ENCODE measurements at regions not wholly inside any gene's neighbourhood (a gene's known extent, or its start where the extent isn't known, plus 50 kb on each side); places are given as distances from the start of the nearest gene placed in this dataset.

DNA sequence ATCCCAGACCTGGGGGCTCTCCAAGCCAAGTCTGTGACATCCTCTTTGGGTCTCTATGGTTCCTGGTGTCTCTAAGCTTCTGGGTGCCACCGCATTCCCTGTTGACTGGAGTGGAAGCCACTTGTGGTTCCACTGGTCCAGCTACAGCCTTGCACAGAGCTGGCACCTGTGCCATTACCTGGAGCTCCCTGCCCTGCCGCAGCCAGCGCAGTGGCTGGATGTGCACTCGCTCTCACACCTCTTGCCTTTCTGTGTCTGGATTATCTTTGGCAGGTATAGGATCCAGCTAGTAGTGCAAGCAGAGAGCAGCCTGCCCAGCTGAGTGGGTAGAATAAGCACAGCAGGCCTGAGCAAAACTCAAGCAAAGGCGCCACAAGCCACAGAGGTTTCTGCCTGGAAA is 1635.5 kb downstream of the OTOL1 start:
- Mint-ChIP-seq H3K27ac (no peak overlapping the region), H3K4me1 (no peaks in the 10 kb centered on the region), H3K27me3 (ENCODE audit: low read depth in 3 of 3) (peaks cover 0 to 1% (median 0%) of the 10 kb centered on the region in 3 donors), H3K36me3 (no peaks in the 10 kb centered on the region), H3K4me3 (no peak overlapping the region), H3K9me3 (peaks cover 0 to 11% (median 5%) of the 10 kb centered on the region in 7 donors)
- peaks cover 17 to 22% of the 10 kb centered on the region in 2 donors for H3K9me3 ChIP-seq (replicated peaks in 1 of 2; ENCODE audit: control insufficient read depth in 1 of 2, insufficient read depth in 1 of 2, low read length in 2 of 2)
- no peak overlapping the region for H3K27ac ChIP-seq (ENCODE audit: low read depth in 1 of 2, low read length in 2 of 2)
- intact Hi-C loops (cut with micrococcal nuclease) = no loop called here
- TF ChIP-seq, protein P1, sequence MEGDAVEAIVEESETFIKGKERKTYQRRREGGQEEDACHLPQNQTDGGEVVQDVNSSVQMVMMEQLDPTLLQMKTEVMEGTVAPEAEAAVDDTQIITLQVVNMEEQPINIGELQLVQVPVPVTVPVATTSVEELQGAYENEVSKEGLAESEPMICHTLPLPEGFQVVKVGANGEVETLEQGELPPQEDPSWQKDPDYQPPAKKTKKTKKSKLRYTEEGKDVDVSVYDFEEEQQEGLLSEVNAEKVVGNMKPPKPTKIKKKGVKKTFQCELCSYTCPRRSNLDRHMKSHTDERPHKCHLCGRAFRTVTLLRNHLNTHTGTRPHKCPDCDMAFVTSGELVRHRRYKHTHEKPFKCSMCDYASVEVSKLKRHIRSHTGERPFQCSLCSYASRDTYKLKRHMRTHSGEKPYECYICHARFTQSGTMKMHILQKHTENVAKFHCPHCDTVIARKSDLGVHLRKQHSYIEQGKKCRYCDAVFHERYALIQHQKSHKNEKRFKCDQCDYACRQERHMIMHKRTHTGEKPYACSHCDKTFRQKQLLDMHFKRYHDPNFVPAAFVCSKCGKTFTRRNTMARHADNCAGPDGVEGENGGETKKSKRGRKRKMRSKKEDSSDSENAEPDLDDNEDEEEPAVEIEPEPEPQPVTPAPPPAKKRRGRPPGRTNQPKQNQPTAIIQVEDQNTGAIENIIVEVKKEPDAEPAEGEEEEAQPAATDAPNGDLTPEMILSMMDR (IDR thresholded peaks at IDR 0.05) = no peak
- no peak overlapping the region for H3K4me2 ChIP-seq (replicated peaks; ENCODE audit: extremely low read depth, low read length, poor library complexity, severe bottlenecking)
- no peak overlapping the region for H2AFZ ChIP-seq (ENCODE audit: insufficient read depth, low read depth, low read length, poor library complexity, severe bottlenecking)
- 91% methylated on average over 5 of the region's 5 CpGs for WGBS (ENCODE audit: insufficient coverage)
- H3K79me2 ChIP-seq (ENCODE audit: insufficient read depth, low read length) = no peaks in the 10 kb centered on the region
- H3K4me3 ChIP-seq (replicated peaks in 1 of 3; ENCODE audit: low read depth in 2 of 3, low read length in 3 of 3) = no peak overlapping the region
- DNase-seq = no peak
- no peaks in the 10 kb centered on the region for H3K4me1 ChIP-seq (ENCODE audit: control insufficient read depth in 1 of 2, insufficient read depth in 2 of 2, low read length in 2 of 2)
- H3K27me3 ChIP-seq (ENCODE audit: control insufficient read depth in 2 of 2, insufficient read depth in 2 of 2, low read length in 2 of 2) = no peaks in the 10 kb centered on the region
- no peak overlapping the region for H3K9ac ChIP-seq (ENCODE audit: insufficient read depth, low read length, poor library complexity, severe bottlenecking)
- H4K20me1 ChIP-seq (ENCODE audit: insufficient read depth, low read length) = no peaks in the 10 kb centered on the region
- H3K36me3 ChIP-seq (replicated peaks in 1 of 2; ENCODE audit: control insufficient read depth in 1 of 2, insufficient read depth in 2 of 2, low read length in 2 of 2) = no peaks in the 10 kb centered on the region

DNA sequence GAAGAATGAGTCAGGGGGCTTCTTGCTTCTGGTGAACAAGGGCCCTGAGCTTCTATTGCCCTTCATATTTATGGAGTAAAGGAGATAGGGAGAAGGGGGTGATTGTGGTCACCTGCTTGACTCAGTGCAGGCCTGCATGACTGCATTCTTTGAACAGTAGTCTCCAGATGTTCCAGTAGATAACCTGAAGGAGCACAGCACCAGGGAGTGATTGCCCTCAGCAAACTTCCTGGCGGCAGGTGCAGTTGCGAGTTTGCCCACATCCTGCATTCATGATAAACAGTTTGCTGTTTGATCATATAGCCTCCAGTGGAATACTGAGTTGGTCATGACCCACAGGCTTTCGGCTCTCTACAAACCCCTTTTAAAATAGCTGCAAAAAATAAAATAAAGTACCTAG is 1632.7 kb downstream of the OTOL1 start:
- Mint-ChIP-seq H3K36me3 (no peaks in the 10 kb centered on the region), H3K27me3 (ENCODE audit: low read depth in 3 of 3) (peaks cover 0 to 1% (median 0%) of the 10 kb centered on the region in 3 donors), H3K4me3 (no peak overlapping the region), H3K4me1 (no peaks in the 10 kb centered on the region), H3K27ac (no peak overlapping the region), H3K9me3 (peaks cover 2 to 20% (median 7%) of the 10 kb centered on the region in 7 donors)
- TF ChIP-seq, protein P1 (IDR thresholded peaks at IDR 0.05) = no peak
- Histone ChIP-seq H3K4me3 (replicated peaks in 1 of 3; ENCODE audit: low read depth in 2 of 3, low read length in 3 of 3) (no peak overlapping the region), H3K79me2 (ENCODE audit: insufficient read depth, low read length) (no peaks in the 10 kb centered on the region), H2AFZ (ENCODE audit: insufficient read depth, low read depth, low read length, poor library complexity, severe bottlenecking) (no peak overlapping the region), H3K9ac (ENCODE audit: insufficient read depth, low read length, poor library complexity, severe bottlenecking) (no peak overlapping the region), H3K4me2 (replicated peaks; ENCODE audit: extremely low read depth, low read length, poor library complexity, severe bottlenecking) (no peak overlapping the region), H4K20me1 (ENCODE audit: insufficient read depth, low read length) (no peaks in the 10 kb centered on the region), H3K27me3 (ENCODE audit: control insufficient read depth in 2 of 2, insufficient read depth in 2 of 2, low read length in 2 of 2) (no peaks in the 10 kb centered on the region), H3K27ac (ENCODE audit: low read depth in 1 of 2, low read length in 2 of 2) (no peak overlapping the region), H3K9me3 (replicated peaks in 1 of 2; ENCODE audit: control insufficient read depth in 1 of 2, insufficient read depth in 1 of 2, low read length in 2 of 2) (peaks cover 32 to 46% of the 10 kb centered on the region in 2 donors), H3K4me1 (ENCODE audit: control insufficient read depth in 1 of 2, insufficient read depth in 2 of 2, low read length in 2 of 2) (no peaks in the 10 kb centered on the region), H3K36me3 (replicated peaks in 1 of 2; ENCODE audit: control insufficient read depth in 1 of 2, insufficient read depth in 2 of 2, low read length in 2 of 2) (no peaks in the 10 kb centered on the region)
- 90% methylated on average over 2 of the region's 3 CpGs for WGBS (ENCODE audit: insufficient coverage)
- intact Hi-C loops (cut with micrococcal nuclease) = no loop called here
- DNase-seq = no peak

Measured in CD14-positive monocyte (primary cell).